PC-3 (cell line): ENCODE measurements at regions not wholly inside any gene's neighbourhood (a gene's known extent, or its start where the extent isn't known, plus 50 kb on each side); places are given as distances from the start of the nearest gene placed in this dataset.

Experiments used
- EZH2 ChIP-seq: fragments of 300-600 bp; sonication (generic); IDR thresholded peaks from one replicate; pipeline ENCODE4 v1.6.1; 2017; ENCODE audit warnings: antibody characterized with exemption, mild to moderate bottlenecking, low read length; ENCODE audit not compliant: unreplicated experiment
- EZH2phosphoT487 ChIP-seq: fragments of 300-600 bp; sonication (generic); IDR thresholded peaks from 2 replicates; pipeline ENCODE4 v1.6.1; 2018; ENCODE audit warnings: mild to moderate bottlenecking, antibody characterized with exemption, low read length, borderline replicate concordance
- TF ChIP-seq, protein P1 (sequence below): fragments of 300-600 bp; sonication (generic); conservative IDR thresholded peaks from 2 replicates; pipeline ENCODE4 v1.5.1; 2017; ENCODE audit warnings: antibody characterized with exemption, low read depth, mild to moderate bottlenecking, low read length

DNA sequence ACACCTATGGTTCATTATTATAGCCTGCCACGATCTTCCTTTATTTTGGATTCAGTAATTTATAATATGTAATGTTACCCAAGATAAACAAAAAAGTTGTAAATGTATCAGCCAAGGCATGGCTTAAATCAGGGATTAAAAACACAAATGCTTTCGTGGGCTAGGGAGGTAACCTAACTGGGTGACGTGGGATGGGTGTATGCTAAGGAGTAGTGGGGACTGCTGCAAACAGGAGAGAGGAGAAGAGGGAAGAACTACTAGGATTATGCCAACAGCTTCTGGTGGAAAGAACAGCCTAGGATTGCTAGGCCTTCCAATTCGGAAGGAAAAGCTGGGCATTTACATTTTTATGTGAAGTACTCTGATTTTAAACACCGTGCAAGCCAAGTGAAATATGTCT lies 244.8 kb upstream of the POU3F2 start:
- TF ChIP-seq, protein P1, sequence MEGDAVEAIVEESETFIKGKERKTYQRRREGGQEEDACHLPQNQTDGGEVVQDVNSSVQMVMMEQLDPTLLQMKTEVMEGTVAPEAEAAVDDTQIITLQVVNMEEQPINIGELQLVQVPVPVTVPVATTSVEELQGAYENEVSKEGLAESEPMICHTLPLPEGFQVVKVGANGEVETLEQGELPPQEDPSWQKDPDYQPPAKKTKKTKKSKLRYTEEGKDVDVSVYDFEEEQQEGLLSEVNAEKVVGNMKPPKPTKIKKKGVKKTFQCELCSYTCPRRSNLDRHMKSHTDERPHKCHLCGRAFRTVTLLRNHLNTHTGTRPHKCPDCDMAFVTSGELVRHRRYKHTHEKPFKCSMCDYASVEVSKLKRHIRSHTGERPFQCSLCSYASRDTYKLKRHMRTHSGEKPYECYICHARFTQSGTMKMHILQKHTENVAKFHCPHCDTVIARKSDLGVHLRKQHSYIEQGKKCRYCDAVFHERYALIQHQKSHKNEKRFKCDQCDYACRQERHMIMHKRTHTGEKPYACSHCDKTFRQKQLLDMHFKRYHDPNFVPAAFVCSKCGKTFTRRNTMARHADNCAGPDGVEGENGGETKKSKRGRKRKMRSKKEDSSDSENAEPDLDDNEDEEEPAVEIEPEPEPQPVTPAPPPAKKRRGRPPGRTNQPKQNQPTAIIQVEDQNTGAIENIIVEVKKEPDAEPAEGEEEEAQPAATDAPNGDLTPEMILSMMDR = no peak
- TF ChIP-seq EZH2 (no peak), EZH2phosphoT487 (no peak)
